GM12878 (cell line): ENCODE measurements at regions not wholly inside any gene's neighbourhood (a gene's known extent, or its start where the extent isn't known, plus 50 kb on each side); places are given as distances from the start of the nearest gene placed in this dataset.
"Not testable (repeated sequence)": the region's sequence is repeated elsewhere in the genome, so short reads cannot be mapped to it uniquely, and the experiment has no call there.

Experiments used
- ATAC-seq: fragments of 200-7000 bp; cut with Tn5 transposase; 3 replicates; pipeline ENCODE4 v1.9.1; 2020; ENCODE audit warnings: mild to moderate bottlenecking, moderate library complexity
- BruUV-seq: library from RNA; stranded (reverse); fragments of 400-500 nt; replicated peaks from 2 replicates; lab custom pipeline; 2021; lab: Mats Ljungman, UMichigan
- CTCF ChIA-PET: fragments of 300-600 bp; sonication (Branson Sonifier 250); formaldehyde crosslinking; extraction: SDS; loops from one replicate; lab custom pipeline; 2021; ENCODE audit warnings: inconsistent platforms; lab: Yijun Ruan, JAX
- POLR2A ChIA-PET: fragments of 350-600 bp; formaldehyde crosslinking; extraction: SDS; loops from one replicate; lab custom pipeline; 2021; ENCODE audit warnings: inconsistent platforms; lab: Charles Lee
- RAD21 ChIA-PET: fragments of 300-600 bp; sonication (Branson Sonifier 250); formaldehyde crosslinking; loops from one replicate; lab custom pipeline; 2023; ENCODE audit warnings: antibody characterized with exemption; ENCODE audit not compliant: unreplicated experiment; lab: Charles Lee
- SMC1A ChIA-PET: fragments of 300-600 bp; sonication (Branson Sonifier 250); formaldehyde crosslinking; loops from one replicate; lab custom pipeline; 2023; ENCODE audit not compliant: unreplicated experiment, uncharacterized antibody; lab: Charles Lee
- DNase-seq: peaks from one replicate; pipeline ENCODE4 v3.0.0-alpha.2; 2011; ENCODE audit warnings: low read depth, low spot score
- FAIRE-seq: peaks from 3 replicates; lab custom pipeline; 2011; peaks lifted over from hg19 to GRCh38; lab: Jason Lieb, UNC
- H2AFZ ChIP-seq: 2 replicates; pipeline ENCODE4 v1.6.0; 2011; ENCODE audit warnings: low read depth, low read length, control low read depth; ENCODE audit not compliant: control insufficient read depth
- H3K27ac ChIP-seq: 2 replicates; pipeline ENCODE4 v1.5.1; 2011; ENCODE audit warnings: control low read depth; ENCODE audit not compliant: control insufficient read depth, insufficient read depth
- H3K27me3 ChIP-seq, 2 experiments: replicated peaks in 1 of 2; 2 replicates each; pipeline versions ENCODE4 v1.6.0 to v1.6.1; 2011; ENCODE audit warnings: low read length in 1 of 2; ENCODE audit not compliant: control insufficient read depth in 2 of 2, insufficient read depth in 2 of 2
- H3K36me3 ChIP-seq, 2 experiments: 2 replicates each; pipeline ENCODE4 v1.5.1; 2011; ENCODE audit warnings: low read length in 1 of 2; ENCODE audit not compliant: control insufficient read depth in 2 of 2, insufficient read depth in 2 of 2
- H3K4me1 ChIP-seq: 2 replicates; pipeline ENCODE4 v1.6.1; 2011; ENCODE audit warnings: mild to moderate bottlenecking, low read length, moderate library complexity, mixed read lengths; ENCODE audit not compliant: control insufficient read depth, insufficient read depth
- H3K4me2 ChIP-seq: 2 replicates; pipeline ENCODE4 v1.6.0; 2011; ENCODE audit warnings: control low read depth; ENCODE audit not compliant: control insufficient read depth, insufficient read depth
- H3K4me3 ChIP-seq: fragments of 200-600 bp; sonication (generic); 2 replicates; pipeline ENCODE4 v1.5.1; 2016
- H3K79me2 ChIP-seq: 2 replicates; pipeline ENCODE4 v1.6.0; 2011; ENCODE audit warnings: low read length; ENCODE audit not compliant: control insufficient read depth, insufficient read depth
- H3K9ac ChIP-seq: 2 replicates; pipeline ENCODE4 v1.8.0; 2011; ENCODE audit warnings: low read length, control low read depth, mixed read lengths; ENCODE audit not compliant: control insufficient read depth, insufficient read depth
- H3K9me3 ChIP-seq: replicated peaks from 3 replicates; pipeline ENCODE4 v1.5.1; 2011; ENCODE audit warnings: mild to moderate bottlenecking, low read length; ENCODE audit not compliant: control insufficient read depth, insufficient read depth
- H4K20me1 ChIP-seq: 2 replicates; pipeline ENCODE4 v1.6.0; 2011; ENCODE audit not compliant: control insufficient read depth, insufficient read depth
- WGBS: methylation state at CpG from one replicate; pipeline ENCODE4 v1.1.6; 2016; ENCODE audit warnings: low lambda C conversion rate; ENCODE audit not compliant: insufficient replicate concordance, insufficient coverage; ENCODE audit errors: missing lambda C conversion rate; 5-methylcytosine and 5-hydroxymethylcytosine counted together
- in situ Hi-C: fragments of 300-500 bp; cut with MboI; formaldehyde crosslinking; loops from 9 replicates; pipeline ENCODE4 v1.14.3; 2018; ENCODE audit warnings: mixed read lengths
- intact Hi-C: fragments of 100-400 bp; cut with micrococcal nuclease; formaldehyde crosslinking; loops from one replicate; pipeline ENCODE4 v1.14.2; 2022; ENCODE audit not compliant: unreplicated experiment

DNA sequence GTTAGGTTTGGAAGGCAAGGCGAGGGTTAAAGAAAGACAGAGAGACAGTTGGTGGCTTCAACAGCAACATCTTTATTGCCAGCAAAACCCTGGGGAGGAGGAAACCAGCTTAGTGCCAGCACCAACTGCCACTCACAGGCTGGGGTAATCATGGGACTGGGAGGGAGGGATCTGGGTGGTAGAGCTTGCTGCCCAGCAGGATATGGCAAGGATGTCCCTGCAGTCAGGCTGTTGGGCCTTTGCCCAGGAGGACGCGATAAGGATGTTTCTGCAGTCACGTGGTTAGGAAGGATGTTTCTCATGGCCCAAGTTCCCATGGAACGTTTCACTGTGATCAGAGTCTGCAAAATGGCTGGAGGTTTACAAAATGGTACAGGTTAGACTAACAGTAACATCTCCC, 233.5 kb downstream of the POTED start:
- in situ Hi-C loops, H4K20me1 ChIP-seq, H3K27me3 ChIP-seq, H3K9ac ChIP-seq, H2AFZ ChIP-seq, SMC1A ChIA-PET, intact Hi-C loops, CTCF ChIA-PET, H3K9me3 ChIP-seq, H3K36me3 ChIP-seq, POLR2A ChIA-PET, H3K27ac ChIP-seq, ATAC-seq, H3K4me1 ChIP-seq, H3K79me2 ChIP-seq, FAIRE-seq, DNase-seq, BruUV-seq, RAD21 ChIA-PET, H3K4me3 ChIP-seq, H3K4me2 ChIP-seq: not testable (repeated sequence)
- WGBS, result 33% methylated on average over 5 of the region's 5 CpGs

DNA sequence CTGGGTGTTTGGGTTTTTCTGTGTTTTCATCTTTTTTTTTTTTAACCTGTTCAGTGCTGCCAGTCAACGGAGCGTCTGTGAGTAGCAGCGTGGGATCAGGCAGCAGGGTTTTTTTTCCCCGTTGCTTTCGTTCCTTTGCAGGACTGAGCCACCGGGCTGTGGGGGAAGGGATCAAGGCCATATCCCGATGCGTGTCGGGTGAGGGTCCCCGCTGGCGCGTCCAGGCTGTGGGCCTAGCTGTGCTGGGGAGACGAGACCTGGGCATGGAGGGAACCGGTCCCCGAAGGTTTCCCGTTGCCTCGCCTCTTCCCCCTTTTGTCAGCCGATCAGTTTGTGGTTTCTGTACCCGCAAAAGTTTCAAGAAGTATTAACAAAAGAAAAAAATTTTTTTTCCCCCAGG, 218.1 kb downstream of the POTED start:
- H3K4me2 ChIP-seq, CTCF ChIA-PET, H3K9ac ChIP-seq, H3K9me3 ChIP-seq, H3K27ac ChIP-seq, BruUV-seq, H3K79me2 ChIP-seq, H4K20me1 ChIP-seq, FAIRE-seq, H3K36me3 ChIP-seq, ATAC-seq, in situ Hi-C loops, RAD21 ChIA-PET, POLR2A ChIA-PET, DNase-seq, intact Hi-C loops, H3K27me3 ChIP-seq, H3K4me1 ChIP-seq, H2AFZ ChIP-seq, H3K4me3 ChIP-seq: not testable (repeated sequence)
- WGBS, result 71% methylated on average over 19 of the region's 19 CpGs
- SMC1A ChIA-PET, result interaction anchor here (0.7 kb wide), 1 partner anchor 285 kb away, joined by 3 read pairs; no protein-coding TSS in a partner anchor
